ENCODE measurements at regions not wholly inside any gene's neighbourhood (a gene's known extent, or its start where the extent isn't known, plus 50 kb on each side); places are given as distances from the start of the nearest gene placed in this dataset.

DNA sequence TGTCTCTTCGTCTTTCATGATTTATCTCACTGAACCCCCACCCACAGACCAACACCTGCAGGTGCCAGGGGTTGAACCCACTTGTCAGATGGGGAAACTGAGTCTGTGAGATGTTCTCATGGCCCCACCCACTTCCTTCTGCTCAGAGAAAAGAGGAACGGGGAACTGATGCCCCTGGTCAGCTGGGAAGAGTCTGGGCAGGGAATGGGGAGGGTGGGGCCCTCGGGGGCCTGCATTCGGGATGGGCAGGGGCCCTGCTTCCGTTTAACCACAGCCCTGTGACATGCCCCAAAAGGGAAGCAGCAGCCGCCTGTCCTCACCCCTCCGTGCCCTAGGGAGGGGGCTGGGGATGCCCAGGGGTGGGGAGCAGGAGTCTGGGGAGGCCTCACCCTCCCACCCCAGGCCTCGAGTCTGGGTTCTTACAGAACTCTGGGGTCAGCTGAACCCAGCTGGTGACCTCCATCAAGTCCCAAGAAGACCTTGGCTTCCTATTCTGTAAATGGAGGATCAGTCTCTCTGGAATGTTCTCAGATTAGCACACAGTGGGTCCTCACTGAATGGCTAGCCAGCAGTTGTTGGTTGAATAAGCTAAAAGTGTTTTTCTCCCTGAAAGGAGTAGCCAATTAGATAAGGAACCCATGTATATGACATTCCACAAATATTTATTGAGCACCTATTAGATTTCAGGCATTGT, 81.5 kb downstream of the CEBPB start:
- TF ChIP-seq, protein P1, sequence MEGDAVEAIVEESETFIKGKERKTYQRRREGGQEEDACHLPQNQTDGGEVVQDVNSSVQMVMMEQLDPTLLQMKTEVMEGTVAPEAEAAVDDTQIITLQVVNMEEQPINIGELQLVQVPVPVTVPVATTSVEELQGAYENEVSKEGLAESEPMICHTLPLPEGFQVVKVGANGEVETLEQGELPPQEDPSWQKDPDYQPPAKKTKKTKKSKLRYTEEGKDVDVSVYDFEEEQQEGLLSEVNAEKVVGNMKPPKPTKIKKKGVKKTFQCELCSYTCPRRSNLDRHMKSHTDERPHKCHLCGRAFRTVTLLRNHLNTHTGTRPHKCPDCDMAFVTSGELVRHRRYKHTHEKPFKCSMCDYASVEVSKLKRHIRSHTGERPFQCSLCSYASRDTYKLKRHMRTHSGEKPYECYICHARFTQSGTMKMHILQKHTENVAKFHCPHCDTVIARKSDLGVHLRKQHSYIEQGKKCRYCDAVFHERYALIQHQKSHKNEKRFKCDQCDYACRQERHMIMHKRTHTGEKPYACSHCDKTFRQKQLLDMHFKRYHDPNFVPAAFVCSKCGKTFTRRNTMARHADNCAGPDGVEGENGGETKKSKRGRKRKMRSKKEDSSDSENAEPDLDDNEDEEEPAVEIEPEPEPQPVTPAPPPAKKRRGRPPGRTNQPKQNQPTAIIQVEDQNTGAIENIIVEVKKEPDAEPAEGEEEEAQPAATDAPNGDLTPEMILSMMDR (IDR thresholded peaks at IDR 0.05): no peak
- no peak for TF ChIP-seq GTF2I (CRISPR knock-in tag; conservative IDR thresholded peaks at IDR 0.05)
- no peak for TF ChIP-seq ZNF416 (CRISPR knock-in tag; IDR thresholded peaks at IDR 0.05)
- TF ChIP-seq, protein P2, sequence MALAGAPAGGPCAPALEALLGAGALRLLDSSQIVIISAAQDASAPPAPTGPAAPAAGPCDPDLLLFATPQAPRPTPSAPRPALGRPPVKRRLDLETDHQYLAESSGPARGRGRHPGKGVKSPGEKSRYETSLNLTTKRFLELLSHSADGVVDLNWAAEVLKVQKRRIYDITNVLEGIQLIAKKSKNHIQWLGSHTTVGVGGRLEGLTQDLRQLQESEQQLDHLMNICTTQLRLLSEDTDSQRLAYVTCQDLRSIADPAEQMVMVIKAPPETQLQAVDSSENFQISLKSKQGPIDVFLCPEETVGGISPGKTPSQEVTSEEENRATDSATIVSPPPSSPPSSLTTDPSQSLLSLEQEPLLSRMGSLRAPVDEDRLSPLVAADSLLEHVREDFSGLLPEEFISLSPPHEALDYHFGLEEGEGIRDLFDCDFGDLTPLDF (CRISPR knock-in tag; IDR thresholded peaks at IDR 0.05): no peak
- TF ChIP-seq SP1 (CRISPR knock-in tag; conservative IDR thresholded peaks at IDR 0.05): no peak
- TF ChIP-seq, protein P3, sequence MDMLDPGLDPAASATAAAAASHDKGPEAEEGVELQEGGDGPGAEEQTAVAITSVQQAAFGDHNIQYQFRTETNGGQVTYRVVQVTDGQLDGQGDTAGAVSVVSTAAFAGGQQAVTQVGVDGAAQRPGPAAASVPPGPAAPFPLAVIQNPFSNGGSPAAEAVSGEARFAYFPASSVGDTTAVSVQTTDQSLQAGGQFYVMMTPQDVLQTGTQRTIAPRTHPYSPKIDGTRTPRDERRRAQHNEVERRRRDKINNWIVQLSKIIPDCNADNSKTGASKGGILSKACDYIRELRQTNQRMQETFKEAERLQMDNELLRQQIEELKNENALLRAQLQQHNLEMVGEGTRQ (CRISPR knock-in tag; IDR thresholded peaks at IDR 0.05): no peak
- TF ChIP-seq RELA (CRISPR knock-in tag; IDR thresholded peaks at IDR 0.05; ENCODE audit: borderline replicate concordance): no peak
- TF ChIP-seq ZNF423 (CRISPR knock-in tag; IDR thresholded peaks at IDR 0.05): no peak
- no peak for TF ChIP-seq ELF4 (CRISPR knock-in tag; IDR thresholded peaks at IDR 0.05; ENCODE audit: low read depth)
- no peak for TF ChIP-seq NFATC4 (CRISPR knock-in tag; IDR thresholded peaks at IDR 0.05)
- TF ChIP-seq TP53 (CRISPR knock-in tag; IDR thresholded peaks at IDR 0.05): no peak

All from WTC11 (cell line).